ENCODE measurements at regions not wholly inside any gene's neighbourhood (a gene's known extent, or its start where the extent isn't known, plus 50 kb on each side); places are given as distances from the start of the nearest gene placed in this dataset.
"Not testable (repeated sequence)": the region's sequence is repeated elsewhere in the genome, so short reads cannot be mapped to it uniquely, and the experiment has no call there.

- Histone ChIP-seq H2AFZ (ENCODE audit: low read length) (no peak overlapping the region), H3K27ac (ENCODE audit: insufficient read depth, low read length) (no peak overlapping the region), H3K9ac (ENCODE audit: insufficient read depth, low read length) (no peak overlapping the region), H3K27me3 (ENCODE audit: control insufficient read depth, insufficient read depth, low read length) (no peaks in the 10 kb centered on the region), H3K4me3 (replicated peaks in 1 of 4; ENCODE audit: control extremely low read depth in 1 of 4, insufficient read depth in 1 of 4, low read depth in 3 of 4, low read length in 4 of 4) (no peak overlapping the region), H3K4me1 (ENCODE audit: control insufficient read depth, extremely low read depth, insufficient read depth, low read length) (no peaks in the 10 kb centered on the region), H3K4me2 (ENCODE audit: extremely low read depth, insufficient read depth, low read length) (no peak overlapping the region), H3K36me3 (ENCODE audit: control insufficient read depth, insufficient read depth, low read length) (no peaks in the 10 kb centered on the region), H3K79me2 (ENCODE audit: control insufficient read depth, insufficient read depth, low read length) (no peaks in the 10 kb centered on the region), H4K20me1 (ENCODE audit: control insufficient read depth, extremely low read depth, insufficient read depth, low read length) (no peaks in the 10 kb centered on the region), H3K9me3 (ENCODE audit: control insufficient read depth, insufficient read depth, low read depth, low read length) (no peaks in the 10 kb centered on the region)
- no peak for DNase-seq (ENCODE audit: low read depth in 2 of 2)
- TF ChIP-seq CTCF (conservative IDR thresholded peaks at IDR 0.05 in 1 of 2, IDR thresholded peaks at IDR 0.05 in 1 of 2; ENCODE audit: low read depth in 1 of 2, low read length in 2 of 2) (no peak), EZH2 (IDR thresholded peaks at IDR 0.05; ENCODE audit: low read length, missing control alignments) (no peak)
Observed at GRCh38 chr4:72770708-72771107, 201.7 kb upstream of the ADAMTS3 start.

- Histone ChIP-seq H3K27me3 (ENCODE audit: control insufficient read depth, insufficient read depth, low read length) (no peaks in the 10 kb centered on the region), H3K27ac (ENCODE audit: insufficient read depth, low read length) (no peak overlapping the region), H4K20me1 (ENCODE audit: control insufficient read depth, extremely low read depth, insufficient read depth, low read length) (no peaks in the 10 kb centered on the region), H2AFZ (ENCODE audit: low read length) (no peak overlapping the region), H3K4me2 (ENCODE audit: extremely low read depth, insufficient read depth, low read length) (no peak overlapping the region), H3K79me2 (ENCODE audit: control insufficient read depth, insufficient read depth, low read length) (no peaks in the 10 kb centered on the region), H3K9ac (ENCODE audit: insufficient read depth, low read length) (no peak overlapping the region), H3K36me3 (ENCODE audit: control insufficient read depth, insufficient read depth, low read length) (no peaks in the 10 kb centered on the region), H3K9me3 (ENCODE audit: control insufficient read depth, insufficient read depth, low read depth, low read length) (no peaks in the 10 kb centered on the region), H3K4me1 (ENCODE audit: control insufficient read depth, extremely low read depth, insufficient read depth, low read length) (no peaks in the 10 kb centered on the region), H3K4me3 (replicated peaks in 1 of 4; ENCODE audit: control extremely low read depth in 1 of 4, insufficient read depth in 1 of 4, low read depth in 3 of 4, low read length in 4 of 4) (no peak overlapping the region)
- TF ChIP-seq EZH2 (IDR thresholded peaks at IDR 0.05; ENCODE audit: low read length, missing control alignments) (no peak), CTCF (conservative IDR thresholded peaks at IDR 0.05 in 1 of 2, IDR thresholded peaks at IDR 0.05 in 1 of 2; ENCODE audit: low read depth in 1 of 2, low read length in 2 of 2) (no peak)
- peak in 1 of 2 donors; percentile 36 for DNase-seq (ENCODE audit: low read depth in 2 of 2)
Observed at GRCh38 chr4:72768364-72768763, 199.3 kb upstream of the ADAMTS3 start.

- Histone ChIP-seq H4K20me1 (ENCODE audit: control insufficient read depth, extremely low read depth, insufficient read depth, low read length) (no peaks in the 10 kb centered on the region), H3K9me3 (ENCODE audit: control insufficient read depth, insufficient read depth, low read depth, low read length) (no peaks in the 10 kb centered on the region), H3K9ac (ENCODE audit: insufficient read depth, low read length) (no peak overlapping the region), H2AFZ (ENCODE audit: low read length) (no peak overlapping the region), H3K4me2 (ENCODE audit: extremely low read depth, insufficient read depth, low read length) (no peak overlapping the region), H3K36me3 (ENCODE audit: control insufficient read depth, insufficient read depth, low read length) (no peaks in the 10 kb centered on the region), H3K79me2 (ENCODE audit: control insufficient read depth, insufficient read depth, low read length) (no peaks in the 10 kb centered on the region), H3K4me1 (ENCODE audit: control insufficient read depth, extremely low read depth, insufficient read depth, low read length) (no peaks in the 10 kb centered on the region), H3K27ac (ENCODE audit: insufficient read depth, low read length) (no peak overlapping the region), H3K4me3 (replicated peaks in 1 of 4; ENCODE audit: control extremely low read depth in 1 of 4, insufficient read depth in 1 of 4, low read depth in 3 of 4, low read length in 4 of 4) (no peak overlapping the region), H3K27me3 (ENCODE audit: control insufficient read depth, insufficient read depth, low read length) (no peaks in the 10 kb centered on the region)
- DNase-seq (ENCODE audit: low read depth in 2 of 2), result peak; percentile 11 to 97
- TF ChIP-seq CTCF (conservative IDR thresholded peaks at IDR 0.05 in 1 of 2, IDR thresholded peaks at IDR 0.05 in 1 of 2; ENCODE audit: low read depth in 1 of 2, low read length in 2 of 2), result no peak
- no peak for TF ChIP-seq EZH2 (IDR thresholded peaks at IDR 0.05; ENCODE audit: low read length, missing control alignments)
Observed at GRCh38 chr4:72767618-72768302, 198.7 kb upstream of the ADAMTS3 start.

GRCh38 chr4:72765788-72766187 lies 196.8 kb upstream of the ADAMTS3 start:
- not testable (repeated sequence) for H3K27me3 ChIP-seq (ENCODE audit: control insufficient read depth, insufficient read depth, low read length); H3K9me3 ChIP-seq (ENCODE audit: control insufficient read depth, insufficient read depth, low read depth, low read length); H4K20me1 ChIP-seq (ENCODE audit: control insufficient read depth, extremely low read depth, insufficient read depth, low read length); H3K36me3 ChIP-seq (ENCODE audit: control insufficient read depth, insufficient read depth, low read length); H3K4me2 ChIP-seq (ENCODE audit: extremely low read depth, insufficient read depth, low read length); H2AFZ ChIP-seq (ENCODE audit: low read length); H3K9ac ChIP-seq (ENCODE audit: insufficient read depth, low read length); H3K79me2 ChIP-seq (ENCODE audit: control insufficient read depth, insufficient read depth, low read length); DNase-seq (ENCODE audit: low read depth in 2 of 2); H3K4me1 ChIP-seq (ENCODE audit: control insufficient read depth, extremely low read depth, insufficient read depth, low read length); H3K4me3 ChIP-seq (replicated peaks in 1 of 4; ENCODE audit: control extremely low read depth in 1 of 4, insufficient read depth in 1 of 4, low read depth in 3 of 4, low read length in 4 of 4); H3K27ac ChIP-seq (ENCODE audit: insufficient read depth, low read length)
